OCI-LY1 (cell line): ENCODE measurements at regions not wholly inside any gene's neighbourhood (a gene's known extent, or its start where the extent isn't known, plus 50 kb on each side); places are given as distances from the start of the nearest gene placed in this dataset.

Experiments used
- CTCF ChIP-seq: fragments of 200-600 bp; sonication (generic), shearing (Covaris generic); IDR thresholded peaks from 2 replicates; pipeline ENCODE4 v1.5.1; 2017; ENCODE audit warnings: mild to moderate bottlenecking, antibody characterized with exemption, low read length, moderate library complexity, mixed read lengths
- EZH2 ChIP-seq: fragments of 200-600 bp; sonication (generic), shearing (Covaris generic); IDR thresholded peaks from 2 replicates; pipeline ENCODE4 v1.8.0; 2017; ENCODE audit warnings: borderline replicate concordance, mixed run types, mild to moderate bottlenecking, antibody characterized with exemption, low read length, moderate library complexity, mixed read lengths

- TF ChIP-seq CTCF (no peak), EZH2 (no peak)
These were observed 290.0 kb downstream of the KCTD12 start for GRCh38 chr13:76596216-76596615.
